HUES64 (cell line): ENCODE measurements at regions not wholly inside any gene's neighbourhood (a gene's known extent, or its start where the extent isn't known, plus 50 kb on each side); places are given as distances from the start of the nearest gene placed in this dataset.
"Not testable (repeated sequence)": the region's sequence is repeated elsewhere in the genome, so short reads cannot be mapped to it uniquely, and the experiment has no call there.

Source experiments
- H3K27ac ChIP-seq: 2 replicates; pipeline ENCODE4 v1.7.0; 2013; ENCODE audit warnings: low read depth, low read length, inconsistent platforms
- H3K27me3 ChIP-seq: 2 replicates; pipeline ENCODE4 v1.6.1; 2013; ENCODE audit warnings: mild to moderate bottlenecking, low read length; ENCODE audit not compliant: insufficient read depth
- H3K36me3 ChIP-seq: 2 replicates; pipeline ENCODE4 v1.6.1; 2013; ENCODE audit warnings: mild to moderate bottlenecking, low read length; ENCODE audit not compliant: insufficient read depth
- H3K4me1 ChIP-seq: 2 replicates; pipeline ENCODE4 v1.6.1; 2013; ENCODE audit warnings: mild to moderate bottlenecking, low read length, moderate library complexity; ENCODE audit not compliant: insufficient read depth
- H3K4me3 ChIP-seq: 2 replicates; pipeline ENCODE4 v1.5.1; 2013; ENCODE audit warnings: mild to moderate bottlenecking, low read length, moderate library complexity
- H3K9ac ChIP-seq: 2 replicates; pipeline ENCODE4 v1.6.1; 2013; ENCODE audit warnings: mild to moderate bottlenecking, low read depth, low read length
- H3K9me3 ChIP-seq: 2 replicates; pipeline ENCODE4 v1.6.1; 2013; ENCODE audit warnings: low read depth, low read length; ENCODE audit not compliant: insufficient read depth
- WGBS: fragments of 150-250, 120-280 bp; methylation state at CpG from one replicate; pipeline ENCODE4 v1.1.7; 2013; ENCODE audit warnings: missing lambda C conversion rate; 5-methylcytosine and 5-hydroxymethylcytosine counted together

GRCh38 chr16:8062677-8063076 lies 527.6 kb downstream of the TMEM114 start:
- Histone ChIP-seq H3K36me3 (no peaks in the 10 kb centered on the region), H3K27me3 (no peaks in the 10 kb centered on the region), H3K4me3 (no peak overlapping the region), H3K9me3 (peaks cover 8% of the 10 kb centered on the region), H3K27ac (no peak overlapping the region), H3K9ac (no peak overlapping the region), H3K4me1 (no peaks in the 10 kb centered on the region)
- 96% methylated on average over 9 of the region's 9 CpGs for WGBS

- WGBS: 95% methylated on average over 2 of the region's 4 CpGs
- no peak overlapping the region for H3K9ac ChIP-seq
- no peaks in the 10 kb centered on the region for H3K27me3 ChIP-seq
Observed at GRCh38 chr16:8055761-8056160, 534.5 kb downstream of the TMEM114 start.

GRCh38 chr16:8053437-8053836 lies 536.9 kb downstream of the TMEM114 start:
- H3K27me3 ChIP-seq: no peaks in the 10 kb centered on the region
- H3K4me3 ChIP-seq: no peak overlapping the region
- peaks cover 7% of the 10 kb centered on the region; the same call in 1 of the 2 replicates for H3K9me3 ChIP-seq
- WGBS: 91% methylated on average over 4 of the region's 4 CpGs
- H3K4me1 ChIP-seq: no peaks in the 10 kb centered on the region
- no peak overlapping the region for H3K9ac ChIP-seq
- no peak overlapping the region for H3K27ac ChIP-seq
- no peaks in the 10 kb centered on the region for H3K36me3 ChIP-seq

More at GRCh38 chr16:8055761-8056160, 534.5 kb downstream of the TMEM114 start:
- Histone ChIP-seq H3K36me3 (no peaks in the 10 kb centered on the region), H3K27ac (no peak overlapping the region), H3K9me3 (peaks cover 7% of the 10 kb centered on the region; the same call in 1 of the 2 replicates), H3K4me3 (no peak overlapping the region), H3K4me1 (no peaks in the 10 kb centered on the region)

GRCh38 chr16:8048433-8048832 lies 541.9 kb downstream of the TMEM114 start:
- Histone ChIP-seq H3K9ac (no peak overlapping the region), H3K4me1 (no peaks in the 10 kb centered on the region), H3K4me3 (no peak overlapping the region), H3K27ac (no peak overlapping the region), H3K36me3 (no peaks in the 10 kb centered on the region), H3K27me3 (no peaks in the 10 kb centered on the region), H3K9me3 (peaks cover 7% of the 10 kb centered on the region; the same call in 1 of the 2 replicates)
- 91% methylated on average over 4 of the region's 4 CpGs for WGBS

GRCh38 chr16:8047736-8048135 lies 542.6 kb downstream of the TMEM114 start:
- Histone ChIP-seq H3K36me3 (no peaks in the 10 kb centered on the region), H3K9ac (no peak overlapping the region), H3K4me1 (no peaks in the 10 kb centered on the region), H3K9me3 (peaks cover 7% of the 10 kb centered on the region; the same call in 1 of the 2 replicates), H3K27me3 (no peaks in the 10 kb centered on the region), H3K27ac (no peak overlapping the region), H3K4me3 (no peak overlapping the region)
- 93% methylated on average over 7 of the region's 7 CpGs for WGBS

GRCh38 chr16:8044796-8045195 lies 545.5 kb downstream of the TMEM114 start:
- Histone ChIP-seq H3K4me1 (no peaks in the 10 kb centered on the region), H3K4me3 (no peak overlapping the region), H3K27me3 (no peaks in the 10 kb centered on the region), H3K27ac (no peak overlapping the region), H3K9ac (no peak overlapping the region), H3K36me3 (no peaks in the 10 kb centered on the region), H3K9me3 (no peaks in the 10 kb centered on the region)
- 89% methylated on average over 5 of the region's 5 CpGs for WGBS

GRCh38 chr16:8032406-8032805 lies 557.9 kb downstream of the TMEM114 start:
- no peaks in the 10 kb centered on the region for H3K27me3 ChIP-seq
- 89% methylated on average over 3 of the region's 3 CpGs for WGBS

GRCh38 chr16:8030004-8030403 lies 560.3 kb downstream of the TMEM114 start:
- WGBS: 100% methylated on average over 2 of the region's 3 CpGs
- not testable (repeated sequence) for H3K4me1 ChIP-seq, H3K9me3 ChIP-seq

More at GRCh38 chr16:8032406-8032805, 557.9 kb downstream of the TMEM114 start:
- Histone ChIP-seq H3K36me3 (no peaks in the 10 kb centered on the region), H3K9me3 (no peaks in the 10 kb centered on the region), H3K9ac (no peak overlapping the region), H3K27ac (no peak overlapping the region), H3K4me3 (no peak overlapping the region), H3K4me1 (no peaks in the 10 kb centered on the region)

GRCh38 chr16:8026450-8026849 lies 563.9 kb downstream of the TMEM114 start:
- no peaks in the 10 kb centered on the region for H3K9me3 ChIP-seq
- H3K36me3 ChIP-seq: no peaks in the 10 kb centered on the region
- no peaks in the 10 kb centered on the region for H3K27me3 ChIP-seq
- WGBS: 44% methylated on average over 4 of the region's 5 CpGs
- H3K4me3 ChIP-seq: no peak overlapping the region
- no peaks in the 10 kb centered on the region for H3K4me1 ChIP-seq
- H3K9ac ChIP-seq: no peak overlapping the region
- no peak overlapping the region for H3K27ac ChIP-seq

More at GRCh38 chr16:8030004-8030403, 560.3 kb downstream of the TMEM114 start:
- H3K36me3 ChIP-seq, H3K27ac ChIP-seq, H3K27me3 ChIP-seq, H3K4me3 ChIP-seq, H3K9ac ChIP-seq: not testable (repeated sequence)

GRCh38 chr16:8023326-8023725 lies 567.0 kb downstream of the TMEM114 start:
- Histone ChIP-seq H3K36me3 (no peaks in the 10 kb centered on the region), H3K9me3 (no peaks in the 10 kb centered on the region), H3K9ac (no peak overlapping the region), H3K4me1 (no peaks in the 10 kb centered on the region), H3K4me3 (no peak overlapping the region), H3K27me3 (no peaks in the 10 kb centered on the region), H3K27ac (no peak overlapping the region)
- WGBS: 82% methylated on average over 3 of the region's 3 CpGs

GRCh38 chr16:8005096-8005860 lies 585.0 kb downstream of the TMEM114 start:
- Histone ChIP-seq H3K9me3 (no peaks in the 10 kb centered on the region), H3K9ac (no peak overlapping the region), H3K4me3 (no peak overlapping the region), H3K36me3 (no peaks in the 10 kb centered on the region), H3K27ac (no peak overlapping the region), H3K27me3 (no peaks in the 10 kb centered on the region), H3K4me1 (no peaks in the 10 kb centered on the region)
- 92% methylated on average over 10 of the region's 10 CpGs for WGBS
